ENCODE measurements at regions not wholly inside any gene's neighbourhood (a gene's known extent, or its start where the extent isn't known, plus 50 kb on each side); places are given as distances from the start of the nearest gene placed in this dataset.

DNA sequence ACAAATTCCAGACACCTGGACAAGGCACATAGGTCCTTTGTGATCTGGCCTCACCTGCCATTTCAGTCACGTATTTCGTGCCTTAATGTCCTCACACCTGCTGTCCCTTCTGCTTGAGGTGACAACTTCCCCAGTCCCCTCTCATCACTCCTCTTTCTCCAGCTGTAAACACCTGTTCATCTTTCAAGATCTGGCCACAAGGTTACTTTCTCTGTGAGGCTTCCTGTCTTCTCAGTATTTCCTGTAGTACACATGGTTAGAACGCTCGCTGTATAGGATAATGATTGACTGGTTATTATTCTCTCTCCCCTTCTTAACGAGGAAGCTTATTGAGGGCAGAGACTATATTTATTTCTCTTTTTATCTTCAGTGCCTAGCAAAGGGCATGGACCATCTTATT lies 74.5 kb upstream of the PMFBP1 start:
- 0 out of 2 replicates have a peak, but pooled peaks have one; percentile 1 for TF ChIP-seq GATA2 (IDR thresholded peaks at IDR 0.05; ENCODE audit: low read depth, low read length)
- no peak for TF ChIP-seq GATA3 (IDR thresholded peaks at IDR 0.05; ENCODE audit: low read depth, low read length)
